ENCODE measurements at regions not wholly inside any gene's neighbourhood (a gene's known extent, or its start where the extent isn't known, plus 50 kb on each side); places are given as distances from the start of the nearest gene placed in this dataset.
A peak's percentile ranks its signal among the peaks of the same experiment; 100 is the strongest.

DNA sequence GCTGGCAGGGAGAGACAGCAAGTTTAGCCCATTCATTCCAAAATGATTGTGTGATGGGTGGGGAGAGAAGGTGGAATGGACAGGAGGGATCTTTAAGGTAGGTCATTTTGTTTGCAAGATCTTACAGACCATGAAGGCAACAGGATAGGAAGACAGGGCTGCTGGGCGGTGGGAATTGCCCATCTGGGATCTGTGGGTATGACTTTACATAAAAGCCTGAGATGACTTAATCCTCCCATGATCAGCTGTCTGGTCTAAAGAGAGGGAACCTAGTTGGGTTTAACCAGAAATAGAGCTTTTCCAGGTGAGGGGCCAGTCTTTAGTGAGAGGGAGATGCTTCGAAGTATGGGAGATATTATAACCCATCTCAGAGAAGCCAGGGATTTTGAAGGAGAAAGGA, 153.7 kb downstream of the KLF6 start (continued):
- TF ChIP-seq, protein P1, sequence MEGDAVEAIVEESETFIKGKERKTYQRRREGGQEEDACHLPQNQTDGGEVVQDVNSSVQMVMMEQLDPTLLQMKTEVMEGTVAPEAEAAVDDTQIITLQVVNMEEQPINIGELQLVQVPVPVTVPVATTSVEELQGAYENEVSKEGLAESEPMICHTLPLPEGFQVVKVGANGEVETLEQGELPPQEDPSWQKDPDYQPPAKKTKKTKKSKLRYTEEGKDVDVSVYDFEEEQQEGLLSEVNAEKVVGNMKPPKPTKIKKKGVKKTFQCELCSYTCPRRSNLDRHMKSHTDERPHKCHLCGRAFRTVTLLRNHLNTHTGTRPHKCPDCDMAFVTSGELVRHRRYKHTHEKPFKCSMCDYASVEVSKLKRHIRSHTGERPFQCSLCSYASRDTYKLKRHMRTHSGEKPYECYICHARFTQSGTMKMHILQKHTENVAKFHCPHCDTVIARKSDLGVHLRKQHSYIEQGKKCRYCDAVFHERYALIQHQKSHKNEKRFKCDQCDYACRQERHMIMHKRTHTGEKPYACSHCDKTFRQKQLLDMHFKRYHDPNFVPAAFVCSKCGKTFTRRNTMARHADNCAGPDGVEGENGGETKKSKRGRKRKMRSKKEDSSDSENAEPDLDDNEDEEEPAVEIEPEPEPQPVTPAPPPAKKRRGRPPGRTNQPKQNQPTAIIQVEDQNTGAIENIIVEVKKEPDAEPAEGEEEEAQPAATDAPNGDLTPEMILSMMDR (IDR thresholded peaks at IDR 0.05) = no peak
- TF ChIP-seq, protein P2, sequence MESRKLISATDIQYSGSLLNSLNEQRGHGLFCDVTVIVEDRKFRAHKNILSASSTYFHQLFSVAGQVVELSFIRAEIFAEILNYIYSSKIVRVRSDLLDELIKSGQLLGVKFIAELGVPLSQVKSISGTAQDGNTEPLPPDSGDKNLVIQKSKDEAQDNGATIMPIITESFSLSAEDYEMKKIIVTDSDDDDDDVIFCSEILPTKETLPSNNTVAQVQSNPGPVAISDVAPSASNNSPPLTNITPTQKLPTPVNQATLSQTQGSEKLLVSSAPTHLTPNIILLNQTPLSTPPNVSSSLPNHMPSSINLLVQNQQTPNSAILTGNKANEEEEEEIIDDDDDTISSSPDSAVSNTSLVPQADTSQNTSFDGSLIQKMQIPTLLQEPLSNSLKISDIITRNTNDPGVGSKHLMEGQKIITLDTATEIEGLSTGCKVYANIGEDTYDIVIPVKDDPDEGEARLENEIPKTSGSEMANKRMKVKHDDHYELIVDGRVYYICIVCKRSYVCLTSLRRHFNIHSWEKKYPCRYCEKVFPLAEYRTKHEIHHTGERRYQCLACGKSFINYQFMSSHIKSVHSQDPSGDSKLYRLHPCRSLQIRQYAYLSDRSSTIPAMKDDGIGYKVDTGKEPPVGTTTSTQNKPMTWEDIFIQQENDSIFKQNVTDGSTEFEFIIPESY (IDR thresholded peaks at IDR 0.05; ENCODE audit: borderline replicate concordance, low read depth) = no peak
- TF ChIP-seq, protein P3, sequence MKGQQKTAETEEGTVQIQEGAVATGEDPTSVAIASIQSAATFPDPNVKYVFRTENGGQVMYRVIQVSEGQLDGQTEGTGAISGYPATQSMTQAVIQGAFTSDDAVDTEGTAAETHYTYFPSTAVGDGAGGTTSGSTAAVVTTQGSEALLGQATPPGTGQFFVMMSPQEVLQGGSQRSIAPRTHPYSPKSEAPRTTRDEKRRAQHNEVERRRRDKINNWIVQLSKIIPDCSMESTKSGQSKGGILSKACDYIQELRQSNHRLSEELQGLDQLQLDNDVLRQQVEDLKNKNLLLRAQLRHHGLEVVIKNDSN (IDR thresholded peaks at IDR 0.05; ENCODE audit: borderline replicate concordance, low read depth) = no peak
- no peak for TF ChIP-seq MXI1 (IDR thresholded peaks at IDR 0.05; ENCODE audit: low read depth, low read length)
- no peak for TF ChIP-seq TCF12 (IDR thresholded peaks at IDR 0.05)

DNA sequence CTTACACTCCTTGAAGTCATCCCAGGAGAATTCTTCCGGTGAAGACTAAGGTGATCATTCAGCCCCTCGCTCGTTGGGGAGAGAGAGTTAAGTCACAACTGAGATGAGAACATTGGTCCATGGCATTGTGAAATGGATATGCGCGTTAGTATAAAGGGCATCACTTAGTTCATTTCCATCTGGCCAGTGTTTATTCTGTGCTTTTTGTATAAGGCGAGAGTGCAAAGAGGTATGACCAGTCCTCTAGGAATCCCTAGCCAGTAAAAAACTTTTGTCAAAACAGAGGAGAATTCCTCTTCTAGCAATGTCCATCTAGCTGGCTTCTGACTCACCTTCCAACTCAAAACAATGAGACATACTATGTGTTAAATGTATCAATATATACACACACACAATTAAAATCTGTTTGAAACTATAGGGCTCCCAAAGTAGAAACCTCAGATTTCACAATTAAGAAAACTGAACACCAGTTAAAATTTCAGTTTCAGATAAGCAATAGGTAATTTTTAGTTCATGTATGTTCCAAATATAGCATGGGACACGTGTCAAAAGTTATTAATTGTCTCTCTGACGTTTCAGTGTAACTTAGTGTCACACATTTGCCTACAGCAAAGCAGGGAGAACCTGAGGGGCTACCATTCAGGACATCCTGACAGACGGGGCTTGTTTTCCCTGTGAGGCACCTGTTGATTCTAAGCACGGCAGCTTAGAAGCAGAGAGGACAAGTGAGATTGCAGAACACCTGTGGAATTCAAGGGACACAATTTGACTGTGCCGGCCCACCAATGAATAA, 158.9 kb downstream of the KLF6 start:
- H3F3A ChIP-seq (replicated peaks; ENCODE audit: insufficient read depth) = peaks cover 4% of the 10 kb centered on the region

More for the DNA sequence above, 158.9 kb downstream of the KLF6 start:
- Histone ChIP-seq H3K9ac (no peak overlapping the region), H3K9me3 (no peaks in the 10 kb centered on the region), H3K27ac (ENCODE audit: low read depth in 2 of 2, low read length in 1 of 2) (peak overlapping the region in 1 of 2 experiments; percentile 22; a peak in 1 of 4 replicates), H3K4me1 (ENCODE audit: control insufficient read depth in 1 of 2, insufficient read depth in 2 of 2, low read depth in 1 of 2, low read length in 1 of 2) (peaks cover 0 to 7% of the 10 kb centered on the region in 2 experiments; a peak in 1 of 4 replicates), H4K20me1 (ENCODE audit: insufficient read depth) (no peaks in the 10 kb centered on the region), H2AFZ (ENCODE audit: low read depth) (no peak overlapping the region), H3K9me2 (no peaks in the 10 kb centered on the region), H3K79me2 (ENCODE audit: insufficient read depth) (no peaks in the 10 kb centered on the region), H3K4me3 (ENCODE audit: low read depth in 2 of 2, low read length in 1 of 2) (no peak overlapping the region), H3K4me2 (no peak overlapping the region), H3K36me3 (replicated peaks in 1 of 2; ENCODE audit: control insufficient read depth in 1 of 2, insufficient read depth in 2 of 2, low read length in 1 of 2) (no peaks in the 10 kb centered on the region), H3K27me3 (ENCODE audit: insufficient read depth) (no peaks in the 10 kb centered on the region)
- 0 out of 2 replicates have a peak, but pooled peaks have one; percentile 23 for TF ChIP-seq TCF12 (IDR thresholded peaks at IDR 0.05)
- TF ChIP-seq RFX5 (IDR thresholded peaks at IDR 0.05; ENCODE audit: low read length) = no peak
- peak; percentile 33; the same call in 1 of the 2 replicates for TF ChIP-seq JUND (IDR thresholded peaks at IDR 0.05)
- TF ChIP-seq GABPA (IDR thresholded peaks at IDR 0.05; ENCODE audit: low read depth) = no peak
- TF ChIP-seq TEAD4 (IDR thresholded peaks at IDR 0.05; ENCODE audit: borderline replicate concordance, insufficient read depth) = peak; percentile 20; the same call in 1 of the 2 replicates
- peak; percentile 35; the same call in 1 of the 2 replicates for TF ChIP-seq FOSL2 (IDR thresholded peaks at IDR 0.05; ENCODE audit: borderline replicate concordance, low read depth)
- no peak for TF ChIP-seq CHD2 (IDR thresholded peaks at IDR 0.05; ENCODE audit: low read length, partially characterized antibody)
- no peak for TF ChIP-seq RAD21 (IDR thresholded peaks at IDR 0.05; ENCODE audit: low read length)
- DNase-seq = no peak
- ChIA-PET POLR2A (no interaction called here), CTCF (no interaction called here)
- WGBS (ENCODE audit: low lambda C conversion rate) = 81% methylated on average over 11 of the region's 11 CpGs

Data from SK-N-SH (cell line).